ENCODE measurements at regions not wholly inside any gene's neighbourhood (a gene's known extent, or its start where the extent isn't known, plus 50 kb on each side); places are given as distances from the start of the nearest gene placed in this dataset.

- in situ Hi-C loops (cut with MboI; ENCODE audit: low pct_unique_long_range_greater_than_20kb, low sequenced_read_pairs, unreplicated experiment), result no loop called here
- TF ChIP-seq CTCF (IDR thresholded peaks at IDR 0.05; ENCODE audit: extremely low read depth, insufficient read depth, missing control alignments), result no peak
- no peak for DNase-seq (ENCODE audit: low spot score)
These were observed 259.2 kb upstream of the NOVA1 start for GRCh38 chr14:26856876-26857518.

- in situ Hi-C loops (cut with MboI; ENCODE audit: low pct_unique_long_range_greater_than_20kb, low sequenced_read_pairs, unreplicated experiment), result no loop called here
- DNase-seq (ENCODE audit: low spot score), result no peak
- no peak for TF ChIP-seq CTCF (IDR thresholded peaks at IDR 0.05; ENCODE audit: extremely low read depth, insufficient read depth, missing control alignments)
These were observed 261.6 kb upstream of the NOVA1 start for GRCh38 chr14:26859483-26859882.

GRCh38 chr14:26860111-26860510 lies 262.3 kb upstream of the NOVA1 start:
- no peak for TF ChIP-seq CTCF (IDR thresholded peaks at IDR 0.05; ENCODE audit: extremely low read depth, insufficient read depth, missing control alignments)
- in situ Hi-C loops (cut with MboI; ENCODE audit: low pct_unique_long_range_greater_than_20kb, low sequenced_read_pairs, unreplicated experiment), result no loop called here
- no peak for DNase-seq (ENCODE audit: low spot score)

- DNase-seq (ENCODE audit: low spot score), result no peak
- in situ Hi-C loops (cut with MboI; ENCODE audit: low pct_unique_long_range_greater_than_20kb, low sequenced_read_pairs, unreplicated experiment), result no loop called here
- TF ChIP-seq CTCF (IDR thresholded peaks at IDR 0.05; ENCODE audit: extremely low read depth, insufficient read depth, missing control alignments), result no peak
These were observed 265.9 kb upstream of the NOVA1 start for GRCh38 chr14:26863736-26864135.

GRCh38 chr14:26866721-26867120 lies 268.9 kb upstream of the NOVA1 start:
- TF ChIP-seq CTCF (IDR thresholded peaks at IDR 0.05; ENCODE audit: extremely low read depth, insufficient read depth, missing control alignments), result no peak
- in situ Hi-C loops (cut with MboI; ENCODE audit: low pct_unique_long_range_greater_than_20kb, low sequenced_read_pairs, unreplicated experiment), result no loop called here
- no peak for DNase-seq (ENCODE audit: low spot score)

GRCh38 chr14:26867171-26867757 lies 269.4 kb upstream of the NOVA1 start:
- TF ChIP-seq CTCF (IDR thresholded peaks at IDR 0.05; ENCODE audit: extremely low read depth, insufficient read depth, missing control alignments), result no peak
- DNase-seq (ENCODE audit: low spot score), result no peak
- in situ Hi-C loops (cut with MboI; ENCODE audit: low pct_unique_long_range_greater_than_20kb, low sequenced_read_pairs, unreplicated experiment), result no loop called here
